Uterus (tissue), 2 donors: ENCODE measurements at regions not wholly inside any gene's neighbourhood (a gene's known extent, or its start where the extent isn't known, plus 50 kb on each side); places are given as distances from the start of the nearest gene placed in this dataset.

Source experiments
- POLR2A ChIP-seq, 2 donors: fragments of 450-650 bp; IDR thresholded peaks; one replicate each; pipeline ENCODE4 v1.6.1; 2016; ENCODE audit warnings: antibody characterized with exemption in 2 of 2, mild to moderate bottlenecking in 1 of 2, moderate library complexity in 1 of 2
- TF ChIP-seq, protein P1 (sequence below), 4 experiments: fragments of 200-600 bp in 2 of 4; fragments of 450-650 bp in 2 of 4; sonication (generic) in 2 of 4; IDR thresholded peaks; one replicate each; pipeline ENCODE4 v1.5.1; 2016 to 2019; ENCODE audit warnings: antibody characterized with exemption in 4 of 4, mild to moderate bottlenecking in 2 of 4, moderate library complexity in 1 of 4

DNA sequence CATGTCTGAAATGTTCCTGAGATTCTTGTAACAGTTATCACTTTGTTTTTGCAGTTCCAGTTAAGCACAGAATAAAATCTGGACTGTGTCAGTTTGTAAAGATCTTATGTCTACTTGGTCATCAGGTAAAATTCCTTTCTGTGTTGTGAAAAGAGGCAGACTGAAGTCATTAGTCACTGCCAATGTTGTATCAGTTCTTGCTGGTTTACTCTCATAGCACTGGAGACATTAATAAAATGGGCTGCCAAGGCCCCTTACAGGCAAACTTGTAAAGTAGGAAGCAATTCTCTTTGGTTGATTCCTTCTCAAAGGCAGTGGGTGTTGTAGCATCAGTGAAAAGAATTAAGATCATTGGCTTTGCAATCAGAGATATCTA, 61.4 kb upstream of the ST6GALNAC3 start:
- TF ChIP-seq, protein P1, sequence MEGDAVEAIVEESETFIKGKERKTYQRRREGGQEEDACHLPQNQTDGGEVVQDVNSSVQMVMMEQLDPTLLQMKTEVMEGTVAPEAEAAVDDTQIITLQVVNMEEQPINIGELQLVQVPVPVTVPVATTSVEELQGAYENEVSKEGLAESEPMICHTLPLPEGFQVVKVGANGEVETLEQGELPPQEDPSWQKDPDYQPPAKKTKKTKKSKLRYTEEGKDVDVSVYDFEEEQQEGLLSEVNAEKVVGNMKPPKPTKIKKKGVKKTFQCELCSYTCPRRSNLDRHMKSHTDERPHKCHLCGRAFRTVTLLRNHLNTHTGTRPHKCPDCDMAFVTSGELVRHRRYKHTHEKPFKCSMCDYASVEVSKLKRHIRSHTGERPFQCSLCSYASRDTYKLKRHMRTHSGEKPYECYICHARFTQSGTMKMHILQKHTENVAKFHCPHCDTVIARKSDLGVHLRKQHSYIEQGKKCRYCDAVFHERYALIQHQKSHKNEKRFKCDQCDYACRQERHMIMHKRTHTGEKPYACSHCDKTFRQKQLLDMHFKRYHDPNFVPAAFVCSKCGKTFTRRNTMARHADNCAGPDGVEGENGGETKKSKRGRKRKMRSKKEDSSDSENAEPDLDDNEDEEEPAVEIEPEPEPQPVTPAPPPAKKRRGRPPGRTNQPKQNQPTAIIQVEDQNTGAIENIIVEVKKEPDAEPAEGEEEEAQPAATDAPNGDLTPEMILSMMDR (IDR thresholded peaks at IDR 0.05) = no peak
- no peak for TF ChIP-seq POLR2A (IDR thresholded peaks at IDR 0.05)
